Fibroblast of the aortic adventitia (primary cell): ENCODE measurements at regions not wholly inside any gene's neighbourhood (a gene's known extent, or its start where the extent isn't known, plus 50 kb on each side); places are given as distances from the start of the nearest gene placed in this dataset.
A peak's percentile ranks its signal among the peaks of the same experiment; 100 is the strongest.

ENCODE experiments used
- DNase-seq: peaks from one replicate; pipeline ENCODE4 v3.0.0-alpha.2; 2010; ENCODE audit warnings: low read depth
- H3K4me3 ChIP-seq: 2 replicates; pipeline ENCODE4 v1.5.1; 2011; ENCODE audit warnings: low read depth, mild to moderate bottlenecking, control low read depth, low read length, moderate library complexity
- CTCF ChIP-seq: IDR thresholded peaks from 2 replicates; pipeline ENCODE4 v1.5.1; 2011; ENCODE audit warnings: mild to moderate bottlenecking, low read length, control low read depth, inconsistent platforms; ENCODE audit not compliant: insufficient read depth

- TF ChIP-seq CTCF, result no peak
- no peak overlapping the region for H3K4me3 ChIP-seq
- DNase-seq, result no peak
These were observed 254.6 kb upstream of the ID2 start for GRCh38 chr2:8427211-8427610.

GRCh38 chr2:8430628-8431027 is 251.2 kb upstream of the ID2 start:
- no peak for TF ChIP-seq CTCF
- DNase-seq, result no peak
- H3K4me3 ChIP-seq, result no peak overlapping the region

- DNase-seq, result peak; percentile 18
- H3K4me3 ChIP-seq, result no peak overlapping the region
- TF ChIP-seq CTCF, result no peak
These were observed 250.3 kb upstream of the ID2 start for GRCh38 chr2:8431446-8432125.

GRCh38 chr2:8432706-8433336 is 249.0 kb upstream of the ID2 start:
- DNase-seq, result no peak
- H3K4me3 ChIP-seq, result no peak overlapping the region
- no peak for TF ChIP-seq CTCF

- no peak overlapping the region for H3K4me3 ChIP-seq
- no peak for DNase-seq
- no peak for TF ChIP-seq CTCF
These were observed 248.5 kb upstream of the ID2 start for GRCh38 chr2:8433390-8433789.

- no peak for DNase-seq
- H3K4me3 ChIP-seq, result no peak overlapping the region
- TF ChIP-seq CTCF, result no peak
These were observed 246.2 kb upstream of the ID2 start for GRCh38 chr2:8435608-8436007.
